Cardiac muscle cell (in vitro differentiated cells and primary cell): ENCODE measurements at regions not wholly inside any gene's neighbourhood (a gene's known extent, or its start where the extent isn't known, plus 50 kb on each side); places are given as distances from the start of the nearest gene placed in this dataset.

Source experiments
- DNase-seq, 2 donors: peaks; one replicate each; pipeline versions ENCODE4 v3.0.0 to v3.0.0-alpha.2; 2010 to 2017; ENCODE audit warnings: low read depth in 1 of 2, low spot score in 1 of 2
- H3K27ac ChIP-seq: fragments of 200-600 bp; sonication (generic); 2 replicates; pipeline ENCODE4 v1.5.1; 2016
- H3K27me3 ChIP-seq: fragments of 200-600 bp; sonication (generic); 2 replicates; pipeline ENCODE4 v1.6.0; 2016; ENCODE audit warnings: control low read depth
- H3K36me3 ChIP-seq: fragments of 200-600 bp; sonication (generic); 2 replicates; pipeline ENCODE4 v1.5.1; 2016; ENCODE audit warnings: control low read depth
- H3K4me1 ChIP-seq: fragments of 200-600 bp; sonication (generic); 2 replicates; pipeline ENCODE4 v1.8.1; 2017; ENCODE audit warnings: low read depth, mild to moderate bottlenecking, mixed run types
- H3K4me3 ChIP-seq: fragments of 200-600 bp; sonication (generic); 2 replicates; pipeline ENCODE4 v1.5.1; 2016; ENCODE audit warnings: mild to moderate bottlenecking
- H3K9me3 ChIP-seq: fragments of 200-600 bp; sonication (generic); 2 replicates; pipeline ENCODE4 v1.5.1; 2017; ENCODE audit warnings: low read depth, mild to moderate bottlenecking, control low read depth
- CTCF ChIP-seq: IDR thresholded peaks from 2 replicates; pipeline ENCODE4 v1.5.1; 2012; ENCODE audit warnings: low read depth, mild to moderate bottlenecking, low read length

GRCh38 chr16:65406116-65406515 is 284.3 kb upstream of the CDH11 start:
- H3K9me3 ChIP-seq, result no peaks in the 10 kb centered on the region
- H3K4me3 ChIP-seq, result no peak overlapping the region
- H3K27ac ChIP-seq, result no peak overlapping the region
- no peaks in the 10 kb centered on the region for H3K4me1 ChIP-seq
- no peak for DNase-seq
- no peaks in the 10 kb centered on the region for H3K36me3 ChIP-seq
- no peak for TF ChIP-seq CTCF
- H3K27me3 ChIP-seq, result no peaks in the 10 kb centered on the region

GRCh38 chr16:65394281-65394680 is 272.4 kb upstream of the CDH11 start:
- no peak overlapping the region for H3K4me3 ChIP-seq
- DNase-seq, result peak in 1 of 2 donors; percentile 23
- no peak overlapping the region for H3K27ac ChIP-seq
- TF ChIP-seq CTCF, result no peak
- no peaks in the 10 kb centered on the region for H3K4me1 ChIP-seq
- no peaks in the 10 kb centered on the region for H3K27me3 ChIP-seq
- H3K36me3 ChIP-seq, result no peaks in the 10 kb centered on the region
- H3K9me3 ChIP-seq, result no peaks in the 10 kb centered on the region

GRCh38 chr16:65392806-65393565 is 271.1 kb upstream of the CDH11 start:
- no peak for TF ChIP-seq CTCF
- H3K27ac ChIP-seq, result no peak overlapping the region
- no peaks in the 10 kb centered on the region for H3K4me1 ChIP-seq
- no peaks in the 10 kb centered on the region for H3K27me3 ChIP-seq
- H3K4me3 ChIP-seq, result no peak overlapping the region
- no peaks in the 10 kb centered on the region for H3K9me3 ChIP-seq
- H3K36me3 ChIP-seq, result no peaks in the 10 kb centered on the region
- no peak for DNase-seq

GRCh38 chr16:65388592-65388991 is 266.7 kb upstream of the CDH11 start:
- no peak for TF ChIP-seq CTCF
- H3K4me1 ChIP-seq, result no peaks in the 10 kb centered on the region
- no peak overlapping the region for H3K4me3 ChIP-seq
- DNase-seq, result peak in 1 of 2 donors; percentile 61
- no peak overlapping the region for H3K27ac ChIP-seq
- no peaks in the 10 kb centered on the region for H3K27me3 ChIP-seq
- no peaks in the 10 kb centered on the region for H3K9me3 ChIP-seq
- no peaks in the 10 kb centered on the region for H3K36me3 ChIP-seq

- Histone ChIP-seq H3K36me3 (no peaks in the 10 kb centered on the region), H3K4me1 (no peaks in the 10 kb centered on the region), H3K9me3 (no peaks in the 10 kb centered on the region), H3K27me3 (no peaks in the 10 kb centered on the region), H3K27ac (no peak overlapping the region), H3K4me3 (no peak overlapping the region)
- DNase-seq, result no peak
- TF ChIP-seq CTCF, result no peak
Observed at GRCh38 chr16:65386672-65387071, 264.8 kb upstream of the CDH11 start.
